ENCODE measurements at regions not wholly inside any gene's neighbourhood (a gene's known extent, or its start where the extent isn't known, plus 50 kb on each side); places are given as distances from the start of the nearest gene placed in this dataset.

DNA sequence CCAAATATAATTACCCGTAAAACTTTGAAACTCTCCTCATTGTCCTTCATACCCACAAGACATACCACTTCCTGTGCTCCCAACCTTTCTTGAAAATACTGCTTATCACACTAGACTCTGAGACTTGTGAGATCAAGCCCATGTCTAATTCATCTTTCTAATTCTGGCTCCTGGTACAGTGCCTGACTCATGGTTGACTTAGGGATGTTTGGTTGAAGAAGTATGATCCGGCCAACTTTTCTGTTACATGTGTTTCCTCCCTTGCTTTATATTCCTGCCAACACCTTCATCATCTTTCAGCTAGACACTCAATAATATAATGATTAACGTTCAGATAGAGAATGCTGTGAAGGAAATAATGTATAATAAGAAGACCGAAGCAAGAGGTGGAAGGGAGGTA is 58.2 kb downstream of the MEX3B start:
- FAIRE-seq, result no peak

GRCh38 chr15:81983497-81983896 is 62.3 kb downstream of the MEX3B start:
- TF ChIP-seq, protein P1, sequence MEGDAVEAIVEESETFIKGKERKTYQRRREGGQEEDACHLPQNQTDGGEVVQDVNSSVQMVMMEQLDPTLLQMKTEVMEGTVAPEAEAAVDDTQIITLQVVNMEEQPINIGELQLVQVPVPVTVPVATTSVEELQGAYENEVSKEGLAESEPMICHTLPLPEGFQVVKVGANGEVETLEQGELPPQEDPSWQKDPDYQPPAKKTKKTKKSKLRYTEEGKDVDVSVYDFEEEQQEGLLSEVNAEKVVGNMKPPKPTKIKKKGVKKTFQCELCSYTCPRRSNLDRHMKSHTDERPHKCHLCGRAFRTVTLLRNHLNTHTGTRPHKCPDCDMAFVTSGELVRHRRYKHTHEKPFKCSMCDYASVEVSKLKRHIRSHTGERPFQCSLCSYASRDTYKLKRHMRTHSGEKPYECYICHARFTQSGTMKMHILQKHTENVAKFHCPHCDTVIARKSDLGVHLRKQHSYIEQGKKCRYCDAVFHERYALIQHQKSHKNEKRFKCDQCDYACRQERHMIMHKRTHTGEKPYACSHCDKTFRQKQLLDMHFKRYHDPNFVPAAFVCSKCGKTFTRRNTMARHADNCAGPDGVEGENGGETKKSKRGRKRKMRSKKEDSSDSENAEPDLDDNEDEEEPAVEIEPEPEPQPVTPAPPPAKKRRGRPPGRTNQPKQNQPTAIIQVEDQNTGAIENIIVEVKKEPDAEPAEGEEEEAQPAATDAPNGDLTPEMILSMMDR (IDR thresholded peaks at IDR 0.05; ENCODE audit: borderline replicate concordance, extremely low read depth, insufficient read depth), result no peak
- no peak for FAIRE-seq
- no peaks in the 10 kb centered on the region for H3K4me1 ChIP-seq (ENCODE audit: control insufficient read depth in 2 of 3, insufficient read depth in 2 of 3, low read depth in 1 of 3, low read length in 3 of 3)
- no peak for DNase-seq
- H3K27me3 ChIP-seq (ENCODE audit: control insufficient read depth, insufficient read depth, low read length), result no peaks in the 10 kb centered on the region
- no peak overlapping the region for H3K27ac ChIP-seq (ENCODE audit: low read depth in 2 of 2, low read length in 2 of 2)
- no peak overlapping the region for H3K4me3 ChIP-seq (ENCODE audit: low read length in 3 of 3)
- intact Hi-C loops (cut with DNase I), result no loop called here
- H3K36me3 ChIP-seq (ENCODE audit: control insufficient read depth in 2 of 3, insufficient read depth in 3 of 3, low read length in 3 of 3), result no peaks in the 10 kb centered on the region
- H3K9me3 ChIP-seq (ENCODE audit: control insufficient read depth in 2 of 3, insufficient read depth in 1 of 3, low read length in 3 of 3), result peaks cover 0 to 1% (median 0%) of the 10 kb centered on the region in 3 donors
- no peak overlapping the region for H3K9ac ChIP-seq (ENCODE audit: low read length in 3 of 3)

More for the DNA sequence above, 58.2 kb downstream of the MEX3B start:
- Histone ChIP-seq H3K27ac (ENCODE audit: low read depth in 2 of 2, low read length in 2 of 2) (no peak overlapping the region), H3K9me3 (ENCODE audit: control insufficient read depth in 2 of 3, insufficient read depth in 1 of 3, low read length in 3 of 3) (no peaks in the 10 kb centered on the region), H3K4me1 (ENCODE audit: control insufficient read depth in 2 of 3, insufficient read depth in 2 of 3, low read depth in 1 of 3, low read length in 3 of 3) (no peaks in the 10 kb centered on the region), H3K4me3 (ENCODE audit: low read length in 3 of 3) (no peak overlapping the region), H3K36me3 (ENCODE audit: control insufficient read depth in 2 of 3, insufficient read depth in 3 of 3, low read length in 3 of 3) (no peaks in the 10 kb centered on the region), H3K9ac (ENCODE audit: low read length in 3 of 3) (no peak overlapping the region), H3K27me3 (ENCODE audit: control insufficient read depth, insufficient read depth, low read length) (no peaks in the 10 kb centered on the region)
- no peak for DNase-seq
- intact Hi-C loops (cut with DNase I), result no loop called here
- TF ChIP-seq, protein P1 (IDR thresholded peaks at IDR 0.05; ENCODE audit: borderline replicate concordance, extremely low read depth, insufficient read depth), result no peak

GRCh38 chr15:81982808-81983207 is 63.0 kb downstream of the MEX3B start:
- TF ChIP-seq, protein P1 (IDR thresholded peaks at IDR 0.05; ENCODE audit: borderline replicate concordance, extremely low read depth, insufficient read depth), result no peak
- FAIRE-seq, result no peak
- no peak overlapping the region for H3K4me3 ChIP-seq (ENCODE audit: low read length in 3 of 3)
- H3K27ac ChIP-seq (ENCODE audit: low read depth in 2 of 2, low read length in 2 of 2), result no peak overlapping the region
- peaks cover 0 to 8% (median 0%) of the 10 kb centered on the region in 3 donors for H3K9me3 ChIP-seq (ENCODE audit: control insufficient read depth in 2 of 3, insufficient read depth in 1 of 3, low read length in 3 of 3)
- no peaks in the 10 kb centered on the region for H3K36me3 ChIP-seq (ENCODE audit: control insufficient read depth in 2 of 3, insufficient read depth in 3 of 3, low read length in 3 of 3)
- no peaks in the 10 kb centered on the region for H3K4me1 ChIP-seq (ENCODE audit: control insufficient read depth in 2 of 3, insufficient read depth in 2 of 3, low read depth in 1 of 3, low read length in 3 of 3)
- no peaks in the 10 kb centered on the region for H3K27me3 ChIP-seq (ENCODE audit: control insufficient read depth, insufficient read depth, low read length)
- no peak for DNase-seq
- intact Hi-C loops (cut with DNase I), result no loop called here
- no peak overlapping the region for H3K9ac ChIP-seq (ENCODE audit: low read length in 3 of 3)

GRCh38 chr15:81981908-81982307 is 63.9 kb downstream of the MEX3B start:
- intact Hi-C loops (cut with DNase I), result no loop called here
- Histone ChIP-seq H3K27ac (ENCODE audit: low read depth in 2 of 2, low read length in 2 of 2) (no peak overlapping the region), H3K27me3 (ENCODE audit: control insufficient read depth, insufficient read depth, low read length) (no peaks in the 10 kb centered on the region), H3K9me3 (ENCODE audit: control insufficient read depth in 2 of 3, insufficient read depth in 1 of 3, low read length in 3 of 3) (peaks cover 0 to 14% (median 0%) of the 10 kb centered on the region in 3 donors), H3K4me3 (ENCODE audit: low read length in 3 of 3) (no peak overlapping the region), H3K36me3 (ENCODE audit: control insufficient read depth in 2 of 3, insufficient read depth in 3 of 3, low read length in 3 of 3) (no peaks in the 10 kb centered on the region), H3K4me1 (ENCODE audit: control insufficient read depth in 2 of 3, insufficient read depth in 2 of 3, low read depth in 1 of 3, low read length in 3 of 3) (no peaks in the 10 kb centered on the region), H3K9ac (ENCODE audit: low read length in 3 of 3) (no peak overlapping the region)
- DNase-seq (peak in 2 of 5 donors; percentile 3 to 22), FAIRE-seq (no peak)
- TF ChIP-seq, protein P1 (IDR thresholded peaks at IDR 0.05; ENCODE audit: borderline replicate concordance, extremely low read depth, insufficient read depth), result no peak

All from kidney (tissue), 13 donors.